Caki2 (cell line): ENCODE measurements at regions not wholly inside any gene's neighbourhood (a gene's known extent, or its start where the extent isn't known, plus 50 kb on each side); places are given as distances from the start of the nearest gene placed in this dataset.
A peak's percentile ranks its signal among the peaks of the same experiment; 100 is the strongest.

Source experiments
- DNase-seq: peaks from one replicate; pipeline ENCODE4 v3.0.0-alpha.2; 2015; ENCODE audit warnings: low read depth
- in situ Hi-C: cut with HindIII; loops from 2 replicates; pipeline ENCODE4 v1.10.0; 2016; ENCODE audit warnings: low sequenced_read_pairs, low pct_unique_long_range_greater_than_20kb, mixed read lengths

GRCh38 chr14:84397631-84398030 is 1132.3 kb upstream of the FLRT2 start:
- DNase-seq, result no peak
- in situ Hi-C loops, result no loop called here

GRCh38 chr14:84399296-84399910 is 1130.5 kb upstream of the FLRT2 start:
- no peak for DNase-seq
- in situ Hi-C loops, result no loop called here

GRCh38 chr14:84401631-84402030 is 1128.3 kb upstream of the FLRT2 start:
- in situ Hi-C loops, result no loop called here
- DNase-seq, result no peak

- in situ Hi-C loops, result no loop called here
- DNase-seq, result peak; percentile 46
Measured at GRCh38 chr14:84403585-84403984, 1126.4 kb upstream of the FLRT2 start.

GRCh38 chr14:84404246-84404645 is 1125.7 kb upstream of the FLRT2 start:
- in situ Hi-C loops, result no loop called here
- no peak for DNase-seq

GRCh38 chr14:84409435-84409834 is 1120.5 kb upstream of the FLRT2 start:
- no peak for DNase-seq
- in situ Hi-C loops, result no loop called here

GRCh38 chr14:84410344-84410743 is 1119.6 kb upstream of the FLRT2 start:
- DNase-seq, result no peak
- in situ Hi-C loops, result no loop called here

GRCh38 chr14:84420221-84420620 is 1109.7 kb upstream of the FLRT2 start:
- DNase-seq, result no peak
- in situ Hi-C loops, result no loop called here

GRCh38 chr14:84421621-84422020 is 1108.3 kb upstream of the FLRT2 start:
- in situ Hi-C loops, result no loop called here
- DNase-seq, result no peak

GRCh38 chr14:84425968-84426367 is 1104.0 kb upstream of the FLRT2 start:
- in situ Hi-C loops, result no loop called here
- DNase-seq, result no peak

- no peak for DNase-seq
- in situ Hi-C loops, result no loop called here
Measured at GRCh38 chr14:84432676-84433075, 1097.3 kb upstream of the FLRT2 start.

- DNase-seq, result no peak
- in situ Hi-C loops, result no loop called here
Measured at GRCh38 chr14:84433961-84434360, 1096.0 kb upstream of the FLRT2 start.

GRCh38 chr14:84435820-84436324 is 1094.1 kb upstream of the FLRT2 start:
- in situ Hi-C loops, result no loop called here
- DNase-seq, result no peak

GRCh38 chr14:84436528-84436927 is 1093.4 kb upstream of the FLRT2 start:
- in situ Hi-C loops, result no loop called here
- no peak for DNase-seq

GRCh38 chr14:84442521-84442920 is 1087.4 kb upstream of the FLRT2 start:
- in situ Hi-C loops, result no loop called here
- DNase-seq, result no peak

- no peak for DNase-seq
- in situ Hi-C loops, result no loop called here
Measured at GRCh38 chr14:84445486-84445885, 1084.5 kb upstream of the FLRT2 start.

GRCh38 chr14:84446250-84446649 is 1083.7 kb upstream of the FLRT2 start:
- in situ Hi-C loops, result no loop called here
- no peak for DNase-seq

- in situ Hi-C loops, result no loop called here
- DNase-seq, result no peak
Measured at GRCh38 chr14:84453307-84453950, 1076.5 kb upstream of the FLRT2 start.

- in situ Hi-C loops, result no loop called here
- DNase-seq, result no peak
Measured at GRCh38 chr14:84454114-84454513, 1075.8 kb upstream of the FLRT2 start.

- DNase-seq, result no peak
- in situ Hi-C loops, result no loop called here
Measured at GRCh38 chr14:84456946-84457345, 1073.0 kb upstream of the FLRT2 start.
